ENCODE measurements at regions not wholly inside any gene's neighbourhood (a gene's known extent, or its start where the extent isn't known, plus 50 kb on each side); places are given as distances from the start of the nearest gene placed in this dataset.

- TF ChIP-seq PRDM2 (tag by site-specific recombination; IDR thresholded peaks at IDR 0.05; ENCODE audit: borderline replicate concordance) (no peak), ZNF2 (tag by site-specific recombination; IDR thresholded peaks at IDR 0.05) (no peak), ZNF626 (tag by site-specific recombination; IDR thresholded peaks at IDR 0.05) (no peak)
Observed at GRCh38 chr16:6249863-6250262, 1082.8 kb upstream of the RBFOX1 start (continued).

- ChIA-PET POLR2A (no interaction called here), CTCF (no interaction called here)
Observed at GRCh38 chr16:6248199-6248598, 1084.4 kb upstream of the RBFOX1 start.

GRCh38 chr16:6247775-6248174 is 1084.9 kb upstream of the RBFOX1 start:
- no peak overlapping the region for H3K4me3 ChIP-seq (ENCODE audit: low read depth, low read length)
- CTCF ChIA-PET: no interaction called here
- POLR2A ChIA-PET: no interaction called here
- no peaks in the 10 kb centered on the region for H3K36me3 ChIP-seq (ENCODE audit: control insufficient read depth in 2 of 2, insufficient read depth in 1 of 2, low read length in 2 of 2)
- no peak overlapping the region for H3K27ac ChIP-seq (ENCODE audit: extremely low read depth, low read depth, low read length)
- H3K9me3 ChIP-seq (ENCODE audit: control insufficient read depth, insufficient read depth, low read depth, low read length): no peaks in the 10 kb centered on the region
- no peaks in the 10 kb centered on the region for H3K4me1 ChIP-seq (ENCODE audit: control insufficient read depth, insufficient read depth, low read length)
- no peak for TF ChIP-seq ZNF580 (tag by site-specific recombination; IDR thresholded peaks at IDR 0.05)
- TF ChIP-seq ZNF561 (tag by site-specific recombination; IDR thresholded peaks at IDR 0.05; ENCODE audit: borderline replicate concordance): no peak
- no peak for TF ChIP-seq SP2 (tag by site-specific recombination; IDR thresholded peaks at IDR 0.05)
- no peak for TF ChIP-seq MEIS1 (CRISPR knock-in tag; IDR thresholded peaks at IDR 0.05; ENCODE audit: borderline replicate concordance)
- no peak for TF ChIP-seq ZNF211 (tag by site-specific recombination; IDR thresholded peaks at IDR 0.05; ENCODE audit: low read depth)
- TF ChIP-seq SCRT1 (tag by site-specific recombination; IDR thresholded peaks at IDR 0.05; ENCODE audit: borderline replicate concordance): no peak
- no peak for TF ChIP-seq ZBTB11 (tag by site-specific recombination; conservative IDR thresholded peaks at IDR 0.05; ENCODE audit: low read depth)
- no peak for TF ChIP-seq ZBTB17 (tag by site-specific recombination; IDR thresholded peaks at IDR 0.05)
- no peak for TF ChIP-seq ZNF645 (tag by site-specific recombination; IDR thresholded peaks at IDR 0.05)
- TF ChIP-seq ZBTB48 (tag by site-specific recombination; IDR thresholded peaks at IDR 0.05): no peak
- no peak for TF ChIP-seq SALL2 (tag by site-specific recombination; IDR thresholded peaks at IDR 0.05; ENCODE audit: borderline replicate concordance)
- TF ChIP-seq CTCF (tag by site-specific recombination; IDR thresholded peaks at IDR 0.05): no peak
- TF ChIP-seq ZNF76 (tag by site-specific recombination; IDR thresholded peaks at IDR 0.05; ENCODE audit: borderline replicate concordance, low read depth): no peak
- no peak for TF ChIP-seq HOXD13 (CRISPR knock-in tag; IDR thresholded peaks at IDR 0.05; ENCODE audit: borderline replicate concordance)
- TF ChIP-seq ZNF280C (tag by site-specific recombination; IDR thresholded peaks at IDR 0.05): no peak

More at GRCh38 chr16:6248199-6248598, 1084.4 kb upstream of the RBFOX1 start:
- Histone ChIP-seq H3K27ac (ENCODE audit: extremely low read depth, low read depth, low read length) (no peak overlapping the region), H3K4me3 (ENCODE audit: low read depth, low read length) (no peak overlapping the region), H3K4me1 (ENCODE audit: control insufficient read depth, insufficient read depth, low read length) (no peaks in the 10 kb centered on the region), H3K9me3 (ENCODE audit: control insufficient read depth, insufficient read depth, low read depth, low read length) (no peaks in the 10 kb centered on the region), H3K36me3 (ENCODE audit: control insufficient read depth in 2 of 2, insufficient read depth in 1 of 2, low read length in 2 of 2) (no peaks in the 10 kb centered on the region)
- TF ChIP-seq KLF16 (tag by site-specific recombination; IDR thresholded peaks at IDR 0.05) (no peak), ZNF174 (tag by site-specific recombination; IDR thresholded peaks at IDR 0.05) (no peak)

All from HEK293 (cell line).